Stomach (tissue), 8 donors: ENCODE measurements at regions not wholly inside any gene's neighbourhood (a gene's known extent, or its start where the extent isn't known, plus 50 kb on each side); places are given as distances from the start of the nearest gene placed in this dataset.
"Not testable (repeated sequence)": the region's sequence is repeated elsewhere in the genome, so short reads cannot be mapped to it uniquely, and the experiment has no call there.

ENCODE experiments used
- DNase-seq, 2 donors: peaks; one replicate each; pipeline versions ENCODE4 v3.0.0 to v3.0.0-alpha.2; 2013 to 2019
- H3K27ac ChIP-seq, 5 donors: fragments of 200-600 bp in 4 of 5; sonication (generic) in 4 of 5; one replicate each; pipeline ENCODE4 v1.5.1; 2013 to 2019; ENCODE audit warnings: mild to moderate bottlenecking in 1 of 5, moderate library complexity in 1 of 5
- H3K27me3 ChIP-seq, 3 donors: fragments of 200-600 bp; sonication (generic); one replicate each; pipeline ENCODE4 v1.5.1; 2017 to 2019; ENCODE audit warnings: mixed run types in 1 of 3
- H3K36me3 ChIP-seq, 4 donors: fragments of 200-600 bp; sonication (generic); 1 replicate in 3 of 4; 2 replicates in 1 of 4; pipeline ENCODE4 v1.5.1; 2016 to 2019
- H3K4me1 ChIP-seq, 4 donors: fragments of 200-600 bp; sonication (generic); one replicate each; pipeline ENCODE4 v1.5.1; 2016 to 2019
- H3K4me3 ChIP-seq, 4 donors: fragments of 200-600 bp; sonication (generic) in 3 of 4; one replicate each; pipeline ENCODE4 v1.5.1; 2016 to 2019; ENCODE audit warnings: mild to moderate bottlenecking in 1 of 4
- H3K9me3 ChIP-seq, 4 donors: fragments of 200-600 bp; sonication (generic); one replicate each; pipeline ENCODE4 v1.5.1; 2016 to 2019
- EP300 ChIP-seq: sonication (generic); formaldehyde crosslinking; IDR thresholded peaks from one replicate; pipeline ENCODE4 v1.6.1; 2017; ENCODE audit warnings: antibody characterized with exemption
- POLR2A ChIP-seq, 4 donors: fragments of 450-650 bp; IDR thresholded peaks; one replicate each; pipeline ENCODE4 v1.6.1; 2016; ENCODE audit warnings: antibody characterized with exemption in 4 of 4, control low read depth in 2 of 4, mild to moderate bottlenecking in 1 of 4, moderate library complexity in 1 of 4
- POLR2AphosphoS5 ChIP-seq, 3 donors: sonication (generic); formaldehyde crosslinking; IDR thresholded peaks; one replicate each; pipeline ENCODE4 v1.6.1; 2016; ENCODE audit warnings: antibody characterized with exemption in 3 of 3
- WGBS, 5 donors: extraction: QIAGEN DNeasy Blood & Tissue Kit in 3 of 5; methylation state at CpG; one replicate each; pipeline versions ENCODE4 v1.1.5 to v1.1.7; 2013 to 2018; 5-methylcytosine and 5-hydroxymethylcytosine counted together
- intact Hi-C: fragments of 100-400 bp; cut with DNase I; formaldehyde crosslinking; loops from one replicate; pipeline ENCODE4 v1.15.1; 2023; ENCODE audit warnings: low total_unique reads
- TF ChIP-seq, protein P1 (sequence below), 7 experiments: fragments of 450-650 bp in 4 of 7; fragments of 200-600 bp in 3 of 7; sonication (generic) in 3 of 7; IDR thresholded peaks; one replicate each; pipeline ENCODE4 v1.5.1; 2016 to 2019; ENCODE audit warnings: antibody characterized with exemption in 7 of 7, control low read depth in 2 of 7, mild to moderate bottlenecking in 1 of 7
- donor health status: healthy with polysubstance abuse.
- donor health status: Bipolar disorder and iron deficiency.
- donor health status: healthy.

DNA sequence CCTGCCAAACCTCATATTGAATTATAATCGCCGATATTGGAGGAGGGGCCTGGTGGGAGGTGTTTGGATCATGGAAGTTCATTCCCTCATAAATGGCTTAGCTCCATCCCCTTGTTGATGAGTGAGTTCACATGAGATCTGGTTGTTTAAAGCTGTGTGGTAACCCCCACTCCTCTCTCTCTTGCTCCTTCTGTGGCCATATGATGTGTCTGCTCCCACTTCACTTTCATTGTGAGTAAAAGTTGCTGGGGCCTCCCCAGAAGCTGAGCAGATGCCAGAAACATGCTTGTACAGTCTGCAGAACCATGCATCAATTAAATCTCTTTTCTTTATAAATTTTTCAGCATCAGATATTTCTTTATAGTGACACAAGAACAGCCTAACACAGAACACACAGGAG, 929.0 kb upstream of the FAT3 start:
- no peaks in the 10 kb centered on the region for H3K27me3 ChIP-seq
- TF ChIP-seq POLR2A (IDR thresholded peaks at IDR 0.05): no peak
- no peak for TF ChIP-seq EP300
- TF ChIP-seq, protein P1, sequence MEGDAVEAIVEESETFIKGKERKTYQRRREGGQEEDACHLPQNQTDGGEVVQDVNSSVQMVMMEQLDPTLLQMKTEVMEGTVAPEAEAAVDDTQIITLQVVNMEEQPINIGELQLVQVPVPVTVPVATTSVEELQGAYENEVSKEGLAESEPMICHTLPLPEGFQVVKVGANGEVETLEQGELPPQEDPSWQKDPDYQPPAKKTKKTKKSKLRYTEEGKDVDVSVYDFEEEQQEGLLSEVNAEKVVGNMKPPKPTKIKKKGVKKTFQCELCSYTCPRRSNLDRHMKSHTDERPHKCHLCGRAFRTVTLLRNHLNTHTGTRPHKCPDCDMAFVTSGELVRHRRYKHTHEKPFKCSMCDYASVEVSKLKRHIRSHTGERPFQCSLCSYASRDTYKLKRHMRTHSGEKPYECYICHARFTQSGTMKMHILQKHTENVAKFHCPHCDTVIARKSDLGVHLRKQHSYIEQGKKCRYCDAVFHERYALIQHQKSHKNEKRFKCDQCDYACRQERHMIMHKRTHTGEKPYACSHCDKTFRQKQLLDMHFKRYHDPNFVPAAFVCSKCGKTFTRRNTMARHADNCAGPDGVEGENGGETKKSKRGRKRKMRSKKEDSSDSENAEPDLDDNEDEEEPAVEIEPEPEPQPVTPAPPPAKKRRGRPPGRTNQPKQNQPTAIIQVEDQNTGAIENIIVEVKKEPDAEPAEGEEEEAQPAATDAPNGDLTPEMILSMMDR (IDR thresholded peaks at IDR 0.05): no peak
- TF ChIP-seq POLR2AphosphoS5 (IDR thresholded peaks at IDR 0.05): no peak
- no peak for DNase-seq

GRCh38 chr11:91293119-91293518, 931.5 kb upstream of the FAT3 start:
- H3K9me3 ChIP-seq: no peaks in the 10 kb centered on the region
- H3K4me1 ChIP-seq: no peaks in the 10 kb centered on the region
- no peak overlapping the region for H3K4me3 ChIP-seq
- H3K27me3 ChIP-seq: no peaks in the 10 kb centered on the region
- H3K27ac ChIP-seq: no peak overlapping the region
- H3K36me3 ChIP-seq: no peaks in the 10 kb centered on the region
- TF ChIP-seq POLR2AphosphoS5 (IDR thresholded peaks at IDR 0.05) (no peak), POLR2A (IDR thresholded peaks at IDR 0.05) (no peak), EP300 (no peak)
- TF ChIP-seq, protein P1 (IDR thresholded peaks at IDR 0.05): no peak
- 87 to 98% (median 92%) methylated on average over 1 of the region's 1 CpG for WGBS, 5 donors
- intact Hi-C loops: no loop called here
- no peak for DNase-seq

More for the DNA sequence above, 929.0 kb upstream of the FAT3 start:
- no peaks in the 10 kb centered on the region for H3K9me3 ChIP-seq
- no peak overlapping the region for H3K4me3 ChIP-seq
- H3K27ac ChIP-seq: no peak overlapping the region
- no peaks in the 10 kb centered on the region for H3K4me1 ChIP-seq
- H3K36me3 ChIP-seq: no peaks in the 10 kb centered on the region
- intact Hi-C loops: no loop called here
- 68 to 93% (median 80%) methylated on average over 2 of the region's 2 CpGs for WGBS, 5 donors

DNA sequence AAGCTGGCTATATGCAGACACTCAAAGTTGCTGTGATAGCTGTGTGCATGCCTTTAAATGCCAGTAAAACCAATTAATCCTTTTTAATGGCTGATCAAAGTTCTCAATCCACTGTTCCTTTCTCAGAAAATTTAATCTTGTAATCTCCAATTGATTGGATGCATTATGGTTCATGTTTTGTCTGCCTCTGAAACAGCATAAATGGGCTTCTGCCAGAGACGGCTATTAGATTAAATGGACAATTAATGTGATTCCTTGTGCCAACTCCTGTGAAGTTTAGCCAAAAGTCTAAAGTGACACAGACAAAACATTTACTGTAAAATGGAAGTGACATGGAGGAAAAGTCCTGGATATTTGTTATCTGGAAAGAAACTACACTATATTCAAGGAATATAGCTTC, 952.5 kb upstream of the FAT3 start:
- TF ChIP-seq POLR2A (IDR thresholded peaks at IDR 0.05) (no peak), EP300 (no peak), POLR2AphosphoS5 (IDR thresholded peaks at IDR 0.05) (no peak)
- TF ChIP-seq, protein P1 (IDR thresholded peaks at IDR 0.05): no peak
- Histone ChIP-seq H3K27ac (no peak overlapping the region), H3K27me3 (no peaks in the 10 kb centered on the region), H3K9me3 (no peaks in the 10 kb centered on the region), H3K4me3 (no peak overlapping the region), H3K4me1 (no peaks in the 10 kb centered on the region), H3K36me3 (no peaks in the 10 kb centered on the region)
- DNase-seq: no peak
- intact Hi-C loops: no loop called here
- WGBS, 5 donors: 77 to 90% (median 81%) methylated on average over 1 of the region's 1 CpG

DNA sequence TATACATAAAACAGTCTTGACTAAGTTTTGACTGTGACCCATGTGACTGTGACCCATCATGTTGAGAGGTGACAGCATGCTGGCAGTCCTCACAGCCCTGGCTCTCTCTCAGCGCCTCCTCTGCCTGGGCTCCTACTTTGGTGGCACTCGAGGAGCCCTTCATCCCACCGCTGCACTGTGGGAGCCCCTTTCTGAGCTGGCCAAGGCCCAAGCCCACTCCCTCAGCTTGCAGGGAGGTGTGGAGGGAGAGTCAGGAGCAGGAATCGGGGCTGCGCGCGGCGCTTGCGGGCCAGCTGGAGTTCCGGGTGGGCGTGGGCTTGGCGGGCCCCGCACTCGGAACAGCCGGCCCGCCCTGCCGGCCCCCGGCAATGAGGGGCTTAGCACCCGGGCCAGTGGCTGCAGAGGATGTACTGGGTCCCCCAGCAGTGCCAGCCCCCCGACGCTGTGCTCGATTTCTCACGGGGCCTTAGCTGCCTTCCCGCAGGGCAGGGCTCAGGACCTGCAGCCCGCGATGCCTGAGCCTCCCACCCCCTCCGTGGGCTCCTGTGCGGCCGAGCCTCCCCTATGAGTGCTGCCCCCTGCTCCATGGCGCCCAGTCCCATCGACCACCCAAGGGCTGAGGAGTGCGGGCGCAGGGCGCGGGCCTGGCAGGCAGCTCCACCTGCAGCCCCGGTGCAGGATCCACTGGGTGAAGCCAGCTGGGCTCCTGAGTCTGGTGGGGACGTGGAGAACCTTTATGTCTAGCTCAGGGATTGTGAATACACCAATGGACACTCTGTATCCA, 955.9 kb upstream of the FAT3 start:
- intact Hi-C loops, H3K4me1 ChIP-seq, H3K9me3 ChIP-seq, H3K4me3 ChIP-seq, DNase-seq, H3K27ac ChIP-seq, H3K36me3 ChIP-seq, H3K27me3 ChIP-seq: not testable (repeated sequence)
- 87 to 93% (median 91%) methylated on average over 18 to 37 of the region's 37 CpGs for WGBS, 5 donors

GRCh38 chr11:91265946-91266345, 958.7 kb upstream of the FAT3 start:
- intact Hi-C loops: no loop called here
- Histone ChIP-seq H3K27me3 (no peaks in the 10 kb centered on the region), H3K36me3 (no peaks in the 10 kb centered on the region), H3K9me3 (no peaks in the 10 kb centered on the region), H3K4me3 (no peak overlapping the region), H3K4me1 (no peaks in the 10 kb centered on the region), H3K27ac (no peak overlapping the region)
- WGBS, 5 donors: 65 to 88% (median 80%) methylated on average over 1 of the region's 1 CpG
- DNase-seq: no peak
- TF ChIP-seq POLR2A (IDR thresholded peaks at IDR 0.05): no peak
- no peak for TF ChIP-seq POLR2AphosphoS5 (IDR thresholded peaks at IDR 0.05)
- no peak for TF ChIP-seq EP300
- TF ChIP-seq, protein P1 (IDR thresholded peaks at IDR 0.05): no peak
